ENCODE measurements at regions not wholly inside any gene's neighbourhood (a gene's known extent, or its start where the extent isn't known, plus 50 kb on each side); places are given as distances from the start of the nearest gene placed in this dataset.

- Histone ChIP-seq H3K4me1 (ENCODE audit: insufficient read depth, low read length) (peaks cover 9% of the 10 kb centered on the region; the same call in 1 of the 2 replicates), H3F3A (ENCODE audit: low read length, unreplicated experiment) (no peaks in the 10 kb centered on the region), H3K9ac (ENCODE audit: low read length) (no peak overlapping the region), H4K20me1 (ENCODE audit: low read length) (no peaks in the 10 kb centered on the region), H3K27ac (ENCODE audit: low read length) (no peak overlapping the region), H3K9me3 (ENCODE audit: low read length) (no peaks in the 10 kb centered on the region), H3K4me2 (ENCODE audit: low read length) (0 out of 2 replicates have a peak overlapping the region, but pooled peaks have one; percentile 8), H2AFZ (ENCODE audit: low read length) (no peak overlapping the region), H3K36me3 (ENCODE audit: low read depth, low read length) (no peaks in the 10 kb centered on the region), H3K4me3 (ENCODE audit: low read length) (no peak overlapping the region), H3K79me2 (ENCODE audit: low read length) (no peaks in the 10 kb centered on the region), H3K27me3 (ENCODE audit: low read length) (no peaks in the 10 kb centered on the region), H3K9me2 (replicated peaks; ENCODE audit: low read length) (no peaks in the 10 kb centered on the region)
- DNase-seq (no peak), ATAC-seq (no peak)
- TF ChIP-seq EZH2phosphoT487 (IDR thresholded peaks at IDR 0.05; ENCODE audit: borderline replicate concordance, low read length) (no peak), EZH2 (IDR thresholded peaks at IDR 0.05; ENCODE audit: low read length, unreplicated experiment) (no peak), CTCF (conservative IDR thresholded peaks at IDR 0.05; ENCODE audit: low read depth, low read length) (no peak)
- POLR2A ChIA-PET (ENCODE audit: unreplicated experiment): no interaction called here
- no TSS peak for BruUV-seq (replicated peaks)
- intact Hi-C loops (cut with micrococcal nuclease): no loop called here
- CTCF ChIA-PET: no interaction called here
Observed at GRCh38 chr6:54019860-54020259, 91.4 kb upstream of the MLIP start.

GRCh38 chr6:54020334-54020733 lies 90.9 kb upstream of the MLIP start:
- Histone ChIP-seq H3K9me3 (ENCODE audit: low read length) (no peaks in the 10 kb centered on the region), H3K4me2 (ENCODE audit: low read length) (0 out of 2 replicates have a peak overlapping the region, but pooled peaks have one; percentile 8), H4K20me1 (ENCODE audit: low read length) (no peaks in the 10 kb centered on the region), H2AFZ (ENCODE audit: low read length) (0 out of 2 replicates have a peak overlapping the region, but pooled peaks have one; percentile 11), H3K9me2 (replicated peaks; ENCODE audit: low read length) (no peaks in the 10 kb centered on the region), H3K27ac (ENCODE audit: low read length) (no peak overlapping the region), H3K36me3 (ENCODE audit: low read depth, low read length) (no peaks in the 10 kb centered on the region), H3K4me1 (ENCODE audit: insufficient read depth, low read length) (peaks cover 9% of the 10 kb centered on the region; the same call in 1 of the 2 replicates), H3K4me3 (ENCODE audit: low read length) (no peak overlapping the region), H3K27me3 (ENCODE audit: low read length) (no peaks in the 10 kb centered on the region), H3K79me2 (ENCODE audit: low read length) (no peaks in the 10 kb centered on the region), H3F3A (ENCODE audit: low read length, unreplicated experiment) (no peaks in the 10 kb centered on the region), H3K9ac (ENCODE audit: low read length) (no peak overlapping the region)
- TF ChIP-seq EZH2 (IDR thresholded peaks at IDR 0.05; ENCODE audit: low read length, unreplicated experiment): no peak
- TF ChIP-seq EZH2phosphoT487 (IDR thresholded peaks at IDR 0.05; ENCODE audit: borderline replicate concordance, low read length): no peak
- no peak for TF ChIP-seq CTCF (conservative IDR thresholded peaks at IDR 0.05; ENCODE audit: low read depth, low read length)
- peak; percentile 75 for ATAC-seq
- POLR2A ChIA-PET (ENCODE audit: unreplicated experiment): interaction anchor here (0.7 kb wide), 1 partner anchor 519 kb away, joined by 4 read pairs; no protein-coding TSS in a partner anchor
- BruUV-seq (replicated peaks): no TSS peak
- intact Hi-C loops (cut with micrococcal nuclease): no loop called here
- peak; percentile 40 for DNase-seq
- CTCF ChIA-PET: no interaction called here

- Histone ChIP-seq H3K9me2 (replicated peaks; ENCODE audit: low read length) (no peaks in the 10 kb centered on the region), H3K4me1 (ENCODE audit: insufficient read depth, low read length) (no peaks in the 10 kb centered on the region), H3K27me3 (ENCODE audit: low read length) (no peaks in the 10 kb centered on the region), H3K9me3 (ENCODE audit: low read length) (no peaks in the 10 kb centered on the region), H3K4me2 (ENCODE audit: low read length) (no peak overlapping the region), H4K20me1 (ENCODE audit: low read length) (no peaks in the 10 kb centered on the region), H3F3A (ENCODE audit: low read length, unreplicated experiment) (no peaks in the 10 kb centered on the region), H3K79me2 (ENCODE audit: low read length) (no peaks in the 10 kb centered on the region), H3K36me3 (ENCODE audit: low read depth, low read length) (no peaks in the 10 kb centered on the region), H3K27ac (ENCODE audit: low read length) (no peak overlapping the region), H2AFZ (ENCODE audit: low read length) (no peak overlapping the region), H3K4me3 (ENCODE audit: low read length) (no peak overlapping the region), H3K9ac (ENCODE audit: low read length) (no peak overlapping the region)
- TF ChIP-seq EZH2 (IDR thresholded peaks at IDR 0.05; ENCODE audit: low read length, unreplicated experiment) (no peak), EZH2phosphoT487 (IDR thresholded peaks at IDR 0.05; ENCODE audit: borderline replicate concordance, low read length) (no peak), CTCF (conservative IDR thresholded peaks at IDR 0.05; ENCODE audit: low read depth, low read length) (no peak)
- ChIA-PET POLR2A (ENCODE audit: unreplicated experiment) (no interaction called here), CTCF (no interaction called here)
- ATAC-seq (no peak), DNase-seq (no peak)
- intact Hi-C loops (cut with micrococcal nuclease): no loop called here
- no TSS peak for BruUV-seq (replicated peaks)
Observed at GRCh38 chr6:54026652-54027400, 84.4 kb upstream of the MLIP start.

All from PC-3 (cell line).